ENCODE measurements at regions not wholly inside any gene's neighbourhood (a gene's known extent, or its start where the extent isn't known, plus 50 kb on each side); places are given as distances from the start of the nearest gene placed in this dataset.

DNA sequence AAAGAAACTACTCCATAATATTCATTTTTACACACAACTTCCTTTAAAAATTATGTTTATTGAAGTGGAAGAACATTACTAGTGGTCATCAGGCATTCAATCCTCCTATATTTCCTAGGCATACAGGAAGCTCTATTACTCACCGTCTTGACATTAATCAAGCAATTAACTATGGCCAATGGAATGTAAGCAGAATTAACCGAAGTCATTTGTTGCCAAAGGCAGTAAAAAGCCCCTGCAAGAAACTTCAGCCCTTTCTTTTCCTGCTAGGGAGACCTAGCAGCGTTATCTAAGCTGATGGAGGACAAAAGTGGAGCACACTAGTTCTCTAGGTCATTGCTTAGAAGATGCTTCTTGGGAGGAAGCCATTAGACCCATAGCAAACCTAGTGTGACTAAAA is 399.6 kb downstream of the KCNH5 start:
- TF ChIP-seq CTCF (IDR thresholded peaks at IDR 0.05) = no peak
- TF ChIP-seq POLR2A (IDR thresholded peaks at IDR 0.05) = no peak

Data from adrenal gland (tissue), 5 donors.